Pancreas (tissue), 10 donors: ENCODE measurements at regions not wholly inside any gene's neighbourhood (a gene's known extent, or its start where the extent isn't known, plus 50 kb on each side); places are given as distances from the start of the nearest gene placed in this dataset.
"Not testable (repeated sequence)": the region's sequence is repeated elsewhere in the genome, so short reads cannot be mapped to it uniquely, and the experiment has no call there.

Experiments
- ATAC-seq, 4 donors: fragments of 200-7000 bp; cut with Tn5 transposase; one replicate each; pipeline versions ENCODE4 v1.8.0 to v1.9.1; 2020; ENCODE audit warnings: mild to moderate bottlenecking in 4 of 4, moderate library complexity in 4 of 4
- DNase-seq, 6 donors: peaks; one replicate each; pipeline ENCODE4 v3.0.0-alpha.2; 2020
- FAIRE-seq: peaks from 2 replicates; lab custom pipeline; 2012; peaks lifted over from hg19 to GRCh38; lab: Jason Lieb, UNC
- H3K27ac ChIP-seq, 4 donors: fragments of 200-600 bp; sonication (generic); 1 replicate in 3 of 4; 2 replicates in 1 of 4; pipeline versions ENCODE4 v1.5.0 to v1.8.0; 2020
- H3K27me3 ChIP-seq, 4 donors: fragments of 200-600 bp; one replicate each; pipeline ENCODE4 v1.8.0; 2021
- H3K36me3 ChIP-seq, 3 donors: fragments of 200-600 bp; sonication (generic) in 1 of 3; one replicate each; pipeline versions ENCODE4 v1.5.0 to v1.8.0; 2020 to 2021
- H3K4me1 ChIP-seq, 3 donors: fragments of 200-600 bp; one replicate each; pipeline ENCODE4 v1.8.0; 2021
- H3K4me3 ChIP-seq, 4 donors: fragments of 200-600 bp; sonication (generic) in 2 of 4; one replicate each; pipeline versions ENCODE4 v1.5.0 to v1.8.0; 2020 to 2021
- H3K9me3 ChIP-seq, 4 donors: fragments of 200-600 bp; one replicate each; pipeline ENCODE4 v1.8.0; 2021
- WGBS, 2 donors: extraction: QIAGEN DNeasy Blood & Tissue Kit; methylation state at CpG; one replicate each; pipeline ENCODE4 v1.1.7; 2013; 5-methylcytosine and 5-hydroxymethylcytosine counted together
- intact Hi-C, 3 donors: fragments of 100-400 bp; cut with DNase I; formaldehyde crosslinking; loops; one replicate each; pipeline versions ENCODE4 v1.11.1 to v1.14.2; 2022
- TF ChIP-seq, protein P1 (sequence below), 4 donors: fragments of 200-600 bp; sonication (generic) in 3 of 4; IDR thresholded peaks; one replicate each; pipeline versions ENCODE4 v1.5.0 to v1.8.0; 2021; ENCODE audit warnings: antibody characterized with exemption in 4 of 4
- donor health status: healthy with polysubstance abuse.
- donor health status: DM: no; HTN: no; CAD: no; lungs with moderate emphysema.
- donor health status: DM: no; HTN: no; CAD: no.
- donor health status: control.
- donor health status: control.
- donor health status: Bipolar disorder and iron deficiency.
- donor health status: DM: yes; HTN: yes; CAD: no.
- donor health status: DM: no; HTN: no; CAD: no.
- donor health status: DM: no; HTN: no; CAD: no.
- donor health status: DM: yes; HTN: yes; CAD: no.

DNA sequence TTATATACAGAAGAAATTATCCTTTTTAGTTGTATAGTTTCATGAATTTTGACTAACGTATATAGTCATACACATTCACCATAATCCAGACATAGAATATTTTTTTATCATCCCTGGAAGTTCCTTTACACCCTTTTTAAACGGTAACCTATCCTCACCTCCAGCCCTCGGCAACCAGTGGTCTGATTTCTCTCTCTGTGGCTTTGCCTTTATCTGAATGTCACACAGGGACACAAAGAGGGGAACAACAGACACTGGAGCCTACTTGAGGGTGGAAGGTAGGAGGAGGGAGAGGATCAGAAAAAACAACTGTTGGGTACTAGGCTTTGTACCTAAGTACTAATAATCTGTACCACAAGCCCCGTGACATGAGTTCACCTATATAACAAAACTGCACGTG, 191.9 kb downstream of the MC4R start:
- FAIRE-seq, result no peak
- no peak for ATAC-seq
- H3K9me3 ChIP-seq, result no peaks in the 10 kb centered on the region

DNA sequence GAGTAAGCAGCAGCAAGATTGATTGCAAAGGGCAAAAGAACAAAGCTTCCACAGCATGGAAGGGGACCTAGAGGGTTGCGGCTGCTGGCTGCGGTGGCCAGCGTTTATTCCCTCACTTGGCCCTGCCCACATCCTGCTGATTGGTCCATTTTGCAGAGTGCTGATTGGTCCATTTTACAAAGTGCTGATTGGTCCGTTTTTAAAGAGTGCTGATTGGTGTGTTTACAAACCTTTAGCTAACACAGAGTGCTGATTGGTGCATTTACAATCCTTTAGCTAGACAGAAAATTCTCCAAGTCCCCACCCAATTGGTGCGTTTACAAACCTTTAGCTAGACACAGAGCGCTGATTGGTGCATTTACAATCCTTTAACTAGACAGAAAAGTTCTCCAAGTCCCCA, 194.4 kb downstream of the MC4R start:
- intact Hi-C loops, FAIRE-seq, ATAC-seq, H3K9me3 ChIP-seq, H3K4me1 ChIP-seq, H3K27ac ChIP-seq, H3K4me3 ChIP-seq, H3K27me3 ChIP-seq, DNase-seq, H3K36me3 ChIP-seq: not testable (repeated sequence)
- 73 to 84% methylated on average over 6 of the region's 6 CpGs for WGBS, 2 donors

More for the DNA sequence above, 191.9 kb downstream of the MC4R start:
- no peak overlapping the region for H3K4me3 ChIP-seq
- intact Hi-C loops, result no loop called here
- DNase-seq, result no peak
- TF ChIP-seq, protein P1, sequence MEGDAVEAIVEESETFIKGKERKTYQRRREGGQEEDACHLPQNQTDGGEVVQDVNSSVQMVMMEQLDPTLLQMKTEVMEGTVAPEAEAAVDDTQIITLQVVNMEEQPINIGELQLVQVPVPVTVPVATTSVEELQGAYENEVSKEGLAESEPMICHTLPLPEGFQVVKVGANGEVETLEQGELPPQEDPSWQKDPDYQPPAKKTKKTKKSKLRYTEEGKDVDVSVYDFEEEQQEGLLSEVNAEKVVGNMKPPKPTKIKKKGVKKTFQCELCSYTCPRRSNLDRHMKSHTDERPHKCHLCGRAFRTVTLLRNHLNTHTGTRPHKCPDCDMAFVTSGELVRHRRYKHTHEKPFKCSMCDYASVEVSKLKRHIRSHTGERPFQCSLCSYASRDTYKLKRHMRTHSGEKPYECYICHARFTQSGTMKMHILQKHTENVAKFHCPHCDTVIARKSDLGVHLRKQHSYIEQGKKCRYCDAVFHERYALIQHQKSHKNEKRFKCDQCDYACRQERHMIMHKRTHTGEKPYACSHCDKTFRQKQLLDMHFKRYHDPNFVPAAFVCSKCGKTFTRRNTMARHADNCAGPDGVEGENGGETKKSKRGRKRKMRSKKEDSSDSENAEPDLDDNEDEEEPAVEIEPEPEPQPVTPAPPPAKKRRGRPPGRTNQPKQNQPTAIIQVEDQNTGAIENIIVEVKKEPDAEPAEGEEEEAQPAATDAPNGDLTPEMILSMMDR (IDR thresholded peaks at IDR 0.05), result no peak
- H3K4me1 ChIP-seq, result no peaks in the 10 kb centered on the region
- no peaks in the 10 kb centered on the region for H3K36me3 ChIP-seq
- no peak overlapping the region for H3K27ac ChIP-seq
- 60 to 67% methylated on average over 5 of the region's 5 CpGs for WGBS, 2 donors
- H3K27me3 ChIP-seq, result no peaks in the 10 kb centered on the region

DNA sequence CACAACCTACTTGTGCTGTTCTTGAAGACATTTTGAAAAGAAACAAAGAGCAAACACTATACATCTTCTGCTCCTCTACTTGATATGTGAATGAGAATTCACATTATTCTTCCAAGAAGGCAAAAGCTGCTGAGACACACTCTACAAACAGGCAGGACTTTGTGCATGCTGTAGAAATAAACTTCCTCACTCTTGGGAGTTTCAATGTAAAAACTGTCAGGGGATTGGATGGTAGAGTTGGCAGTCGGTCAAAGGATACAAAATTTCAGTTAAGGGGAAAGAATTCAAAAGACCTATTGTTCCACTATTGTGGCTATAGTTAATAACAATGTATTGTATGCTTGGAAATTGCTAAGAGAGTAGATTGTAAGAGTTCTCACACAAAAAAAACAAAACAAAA, 196.3 kb downstream of the MC4R start:
- Histone ChIP-seq H3K27me3 (no peaks in the 10 kb centered on the region), H3K4me1 (no peaks in the 10 kb centered on the region), H3K36me3 (no peaks in the 10 kb centered on the region), H3K27ac (no peak overlapping the region), H3K4me3 (no peak overlapping the region), H3K9me3 (no peaks in the 10 kb centered on the region)
- ATAC-seq (no peak), FAIRE-seq (no peak), DNase-seq (no peak)
- intact Hi-C loops, result no loop called here
- TF ChIP-seq, protein P1 (IDR thresholded peaks at IDR 0.05), result no peak
- WGBS, 2 donors, result 2 to 15% methylated on average over 1 of the region's 1 CpG

DNA sequence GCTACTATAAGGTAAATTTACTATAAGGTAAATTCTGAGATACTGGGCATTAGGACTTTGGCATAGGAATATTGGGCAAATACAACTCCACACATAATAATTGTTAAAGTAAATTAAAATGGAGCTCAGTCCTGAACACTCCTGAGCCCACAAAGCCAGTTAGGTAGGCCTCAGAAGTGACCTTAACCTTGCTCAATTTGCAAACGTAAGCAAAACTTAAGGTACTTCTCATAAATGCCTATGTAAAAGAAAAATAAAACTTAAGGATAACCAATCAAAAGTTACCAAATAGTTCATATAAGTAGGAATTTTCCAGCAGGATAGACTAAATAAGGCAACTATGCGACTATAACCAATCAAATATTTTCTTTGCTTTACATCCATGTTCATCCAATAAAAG, 197.7 kb downstream of the MC4R start:
- FAIRE-seq (no peak), ATAC-seq (no peak)
- 37 to 66% methylated on average over 2 of the region's 2 CpGs for WGBS, 2 donors

DNA sequence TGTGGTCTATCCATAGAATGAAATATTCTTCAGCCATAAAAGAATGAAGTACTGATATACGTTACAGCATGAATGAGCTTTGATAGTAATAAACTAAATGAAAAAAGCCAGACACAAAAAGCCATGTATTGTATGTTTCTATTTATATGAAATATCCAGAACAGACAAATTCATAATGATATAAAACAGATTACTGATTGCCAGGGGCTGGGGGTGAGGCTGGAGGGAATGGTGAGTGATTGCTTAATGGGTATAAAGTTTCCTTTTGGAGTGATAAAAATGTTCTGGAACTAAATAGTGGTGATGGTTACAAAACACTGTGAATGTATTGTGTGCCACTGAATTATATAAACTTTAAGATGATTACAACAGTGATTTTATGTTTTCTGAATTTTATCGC, 200.5 kb downstream of the MC4R start:
- Histone ChIP-seq H3K4me3 (no peak overlapping the region), H3K36me3 (no peaks in the 10 kb centered on the region), H3K27me3 (no peaks in the 10 kb centered on the region), H3K9me3 (no peaks in the 10 kb centered on the region), H3K4me1 (no peaks in the 10 kb centered on the region), H3K27ac (no peak overlapping the region)
- TF ChIP-seq, protein P1 (IDR thresholded peaks at IDR 0.05), result no peak
- DNase-seq (no peak), FAIRE-seq (no peak), ATAC-seq (no peak)
- intact Hi-C loops, result no loop called here
- WGBS, 2 donors, result 73 to 84% methylated on average over 2 of the region's 2 CpGs

More for the DNA sequence above, 197.7 kb downstream of the MC4R start:
- Histone ChIP-seq H3K4me1 (no peaks in the 10 kb centered on the region), H3K4me3 (no peak overlapping the region), H3K27me3 (no peaks in the 10 kb centered on the region), H3K36me3 (no peaks in the 10 kb centered on the region), H3K27ac (no peak overlapping the region), H3K9me3 (no peaks in the 10 kb centered on the region)
- TF ChIP-seq, protein P1 (IDR thresholded peaks at IDR 0.05), result no peak
- intact Hi-C loops, result no loop called here
- no peak for DNase-seq
